OCI-LY3 (cell line): ENCODE measurements at regions not wholly inside any gene's neighbourhood (a gene's known extent, or its start where the extent isn't known, plus 50 kb on each side); places are given as distances from the start of the nearest gene placed in this dataset.

Experiments used
- H2AFZ ChIP-seq: fragments of 200-600, 300-600 bp; shearing (Covaris generic); 2 replicates; pipeline ENCODE4 v1.6.0; 2014; ENCODE audit warnings: antibody characterized with exemption, low read depth, low read length
- H3K27ac ChIP-seq: fragments of 200-600, 300-600 bp; sonication (generic); 2 replicates; pipeline ENCODE4 v1.5.1; 2014; ENCODE audit warnings: mild to moderate bottlenecking, low read length, moderate library complexity, mixed read lengths
- H3K27me3 ChIP-seq: fragments of 200-600, 300-600 bp; sonication (generic); 2 replicates; pipeline ENCODE4 v1.6.1; 2014; ENCODE audit warnings: low read depth, low read length, mixed read lengths
- H3K36me3 ChIP-seq: fragments of 200-600, 300-600 bp; sonication (generic); replicated peaks from 2 replicates; pipeline ENCODE3; 2014; ENCODE audit warnings: low read depth, low read length, mixed read lengths
- H3K4me1 ChIP-seq: fragments of 300-600, 200-600 bp; sonication (generic); 2 replicates; pipeline ENCODE4 v1.6.1; 2014; ENCODE audit warnings: low read length, mixed read lengths
- H3K4me2 ChIP-seq: fragments of 200-600, 300-600 bp; sonication (generic); 2 replicates; pipeline ENCODE4 v1.6.1; 2014; ENCODE audit warnings: low read length, mixed read lengths
- H3K4me3 ChIP-seq: fragments of 300-600, 200-600 bp; sonication (generic); 2 replicates; pipeline ENCODE4 v1.5.1; 2014; ENCODE audit warnings: antibody characterized with exemption, mild to moderate bottlenecking, low read length, moderate library complexity
- H3K79me2 ChIP-seq: fragments of 300-600, 200-600 bp; shearing (Covaris generic); 2 replicates; pipeline ENCODE4 v1.6.1; 2014; ENCODE audit warnings: mild to moderate bottlenecking, low read length, mixed read lengths
- H3K9ac ChIP-seq: fragments of 300-600, 200-600 bp; shearing (Covaris generic); 2 replicates; pipeline ENCODE4 v1.6.0; 2014; ENCODE audit warnings: mild to moderate bottlenecking, low read length, moderate library complexity
- H3K9me3 ChIP-seq: fragments of 200-600, 300-600 bp; shearing (Covaris generic); 2 replicates; pipeline ENCODE4 v1.6.1; 2014; ENCODE audit warnings: low read length, mixed read lengths; ENCODE audit not compliant: insufficient read depth
- H4K20me1 ChIP-seq: fragments of 200-600, 300-600 bp; sonication (generic); 2 replicates; pipeline ENCODE4 v1.6.1; 2016; ENCODE audit warnings: low read length, mixed read lengths; ENCODE audit not compliant: insufficient read depth
- CTCF ChIP-seq: fragments of 200-600, 300-600 bp; sonication (generic); IDR thresholded peaks from 2 replicates; pipeline ENCODE4 v1.5.1; 2014; ENCODE audit warnings: antibody characterized with exemption, low read length, low read depth
- EZH2phosphoT487 ChIP-seq: fragments of 200-600 bp; shearing (Covaris generic); IDR thresholded peaks from 2 replicates; pipeline ENCODE4 v1.6.1; 2018; ENCODE audit warnings: antibody characterized with exemption, mixed run types, low read depth

- Histone ChIP-seq H3K9ac (no peak overlapping the region), H3K4me2 (no peak overlapping the region), H3K27me3 (peaks cover 60% of the 10 kb centered on the region), H3K27ac (no peak overlapping the region), H3K4me1 (no peaks in the 10 kb centered on the region), H4K20me1 (no peaks in the 10 kb centered on the region), H3K79me2 (no peaks in the 10 kb centered on the region), H3K36me3 (no peaks in the 10 kb centered on the region), H3K4me3 (no peak overlapping the region), H3K9me3 (no peaks in the 10 kb centered on the region), H2AFZ (no peak overlapping the region)
- TF ChIP-seq CTCF = no peak
- TF ChIP-seq EZH2phosphoT487 = no peak
Observed at GRCh38 chr17:34769899-34770298, 190.5 kb downstream of the TMEM132E start.

GRCh38 chr17:34769049-34769448 is 189.7 kb downstream of the TMEM132E start:
- Histone ChIP-seq H3K36me3 (no peaks in the 10 kb centered on the region), H3K27ac (no peak overlapping the region), H3K9me3 (no peaks in the 10 kb centered on the region), H3K4me1 (no peaks in the 10 kb centered on the region), H3K79me2 (no peaks in the 10 kb centered on the region), H3K9ac (no peak overlapping the region), H3K4me2 (no peak overlapping the region), H3K27me3 (peaks cover 60% of the 10 kb centered on the region), H3K4me3 (no peak overlapping the region), H2AFZ (no peak overlapping the region), H4K20me1 (no peaks in the 10 kb centered on the region)
- no peak for TF ChIP-seq CTCF
- no peak for TF ChIP-seq EZH2phosphoT487

DNA sequence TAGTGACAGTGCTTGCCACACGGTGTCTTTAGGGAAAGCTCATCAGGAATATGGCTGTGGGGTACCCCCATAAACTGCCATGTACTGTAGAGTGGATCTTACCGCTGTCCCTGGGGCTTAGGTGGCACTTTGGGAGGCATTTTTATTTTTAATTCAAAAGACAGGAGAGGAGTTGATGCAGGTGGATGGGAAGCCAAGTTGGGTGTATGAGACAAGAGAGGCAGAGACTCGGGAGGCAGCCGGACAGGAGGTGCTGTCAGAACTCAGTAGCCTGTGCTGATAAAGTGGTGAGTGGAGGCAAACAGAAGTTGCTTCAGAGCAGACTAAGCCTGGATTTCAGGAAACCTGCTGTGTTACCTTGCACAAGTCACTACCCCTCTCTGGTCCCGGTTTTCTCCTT is 185.9 kb downstream of the TMEM132E start:
- H4K20me1 ChIP-seq = no peaks in the 10 kb centered on the region

DNA sequence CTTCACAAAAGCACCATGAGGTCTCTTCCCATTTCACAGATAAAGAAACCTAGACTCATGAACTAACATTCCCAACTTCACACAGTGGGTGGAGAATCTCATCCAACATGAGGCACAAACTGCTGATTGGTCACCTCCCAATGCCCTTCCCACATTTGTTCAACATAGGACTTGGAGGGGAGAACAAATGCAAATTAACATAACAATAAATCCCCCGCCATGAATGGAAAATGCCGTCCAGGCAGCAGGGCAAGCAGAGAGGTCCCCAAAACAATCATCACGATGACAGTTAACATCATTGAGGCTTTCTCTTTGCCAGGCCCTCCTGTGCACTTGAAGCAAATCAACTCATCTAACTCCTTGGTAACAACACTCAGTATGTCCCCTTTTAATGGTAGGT is 185.3 kb downstream of the TMEM132E start:
- Histone ChIP-seq H3K4me2 (no peak overlapping the region), H2AFZ (no peak overlapping the region), H3K4me1 (no peaks in the 10 kb centered on the region), H3K36me3 (no peaks in the 10 kb centered on the region), H3K27me3 (peaks cover 39% of the 10 kb centered on the region), H3K27ac (no peak overlapping the region), H3K9ac (no peak overlapping the region), H3K79me2 (no peaks in the 10 kb centered on the region), H3K9me3 (no peaks in the 10 kb centered on the region), H4K20me1 (no peaks in the 10 kb centered on the region), H3K4me3 (no peak overlapping the region)
- TF ChIP-seq EZH2phosphoT487 = no peak
- TF ChIP-seq CTCF = no peak

More for the DNA sequence above, 185.9 kb downstream of the TMEM132E start:
- Histone ChIP-seq H3K36me3 (no peaks in the 10 kb centered on the region), H3K9ac (no peak overlapping the region), H3K27me3 (peaks cover 44% of the 10 kb centered on the region), H3K79me2 (no peaks in the 10 kb centered on the region), H3K9me3 (no peaks in the 10 kb centered on the region), H3K4me1 (no peaks in the 10 kb centered on the region), H3K4me3 (no peak overlapping the region), H3K4me2 (no peak overlapping the region), H2AFZ (no peak overlapping the region), H3K27ac (no peak overlapping the region)
- no peak for TF ChIP-seq CTCF
- TF ChIP-seq EZH2phosphoT487 = no peak
